ENCODE measurements at regions not wholly inside any gene's neighbourhood (a gene's known extent, or its start where the extent isn't known, plus 50 kb on each side); places are given as distances from the start of the nearest gene placed in this dataset.

GRCh38 chr4:110967936-110968335, 345.1 kb upstream of the PITX2 start:
- no peak for DNase-seq

- peak in 1 of 5 donors; percentile 1 for DNase-seq
These were observed 347.8 kb upstream of the PITX2 start for GRCh38 chr4:110970642-110971041.

GRCh38 chr4:110975338-110975737, 352.5 kb upstream of the PITX2 start:
- DNase-seq = no peak

GRCh38 chr4:110977554-110977953, 354.7 kb upstream of the PITX2 start:
- DNase-seq = no peak

DNA sequence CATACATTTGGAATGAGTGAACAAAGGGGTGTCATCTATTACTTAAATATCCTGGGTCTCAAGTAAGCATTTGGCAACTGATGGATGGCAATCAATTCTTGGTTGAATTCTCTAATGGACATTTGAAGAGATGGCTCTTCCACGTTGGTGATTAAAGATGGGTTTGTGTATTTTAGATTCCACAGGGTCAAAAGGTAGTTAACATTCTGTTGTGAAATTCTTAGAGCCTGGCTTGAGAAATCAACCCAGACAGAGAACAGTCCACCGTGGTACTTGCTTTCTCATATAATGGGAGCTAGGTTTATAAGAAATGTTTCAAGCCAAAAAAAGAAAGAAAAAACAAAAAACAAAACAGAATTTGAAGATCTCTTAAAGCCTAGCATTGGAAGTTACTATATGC, 355.9 kb upstream of the PITX2 start:
- DNase-seq = no peak

DNA sequence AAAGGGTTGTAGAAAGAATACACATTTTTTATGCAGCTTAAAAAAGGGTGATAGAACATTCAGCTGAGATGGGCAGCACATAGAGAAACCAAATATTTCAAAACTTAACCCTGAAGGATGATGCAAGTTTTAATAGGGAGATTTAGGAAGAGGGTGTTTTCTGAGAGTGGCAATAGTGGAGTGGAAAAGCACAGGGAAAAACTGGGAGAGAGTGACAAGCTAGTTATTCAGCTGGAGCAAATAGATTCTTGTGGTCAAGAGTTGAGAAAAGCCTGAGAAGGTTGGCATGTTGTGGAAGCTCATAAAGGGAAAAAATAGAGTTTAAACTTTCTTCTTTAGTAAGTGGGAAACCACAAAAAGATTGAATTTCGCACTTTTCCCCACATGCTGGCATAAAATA, 359.6 kb upstream of the PITX2 start:
- no peak for DNase-seq

- DNase-seq = no peak
These were observed 365.8 kb upstream of the PITX2 start for GRCh38 chr4:110988722-110989121.

DNA sequence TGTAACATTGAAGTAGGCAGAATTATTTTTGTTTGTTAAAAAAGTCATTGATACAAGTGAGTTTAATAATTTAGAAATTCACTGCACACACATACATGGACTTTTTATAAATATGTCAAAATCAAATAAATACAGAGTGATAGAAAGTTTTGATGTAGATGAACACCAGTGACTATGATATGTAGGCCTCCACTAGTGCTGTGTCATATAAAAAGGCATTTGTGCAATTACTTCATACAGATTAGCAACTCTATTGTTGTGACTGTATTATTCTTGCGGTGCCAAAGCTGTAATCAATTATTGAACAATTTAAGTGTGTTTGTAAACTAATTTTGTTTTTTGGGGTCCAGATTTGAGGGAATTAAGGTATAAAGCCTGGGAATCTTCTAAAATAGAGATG, 366.2 kb upstream of the PITX2 start:
- DNase-seq = no peak

- no peak for DNase-seq
These were observed 371.9 kb upstream of the PITX2 start for GRCh38 chr4:110994781-110995180.

- DNase-seq = no peak
These were observed 375.4 kb upstream of the PITX2 start for GRCh38 chr4:110998320-110998719.

GRCh38 chr4:111011458-111011857, 388.6 kb upstream of the PITX2 start:
- DNase-seq = no peak

DNA sequence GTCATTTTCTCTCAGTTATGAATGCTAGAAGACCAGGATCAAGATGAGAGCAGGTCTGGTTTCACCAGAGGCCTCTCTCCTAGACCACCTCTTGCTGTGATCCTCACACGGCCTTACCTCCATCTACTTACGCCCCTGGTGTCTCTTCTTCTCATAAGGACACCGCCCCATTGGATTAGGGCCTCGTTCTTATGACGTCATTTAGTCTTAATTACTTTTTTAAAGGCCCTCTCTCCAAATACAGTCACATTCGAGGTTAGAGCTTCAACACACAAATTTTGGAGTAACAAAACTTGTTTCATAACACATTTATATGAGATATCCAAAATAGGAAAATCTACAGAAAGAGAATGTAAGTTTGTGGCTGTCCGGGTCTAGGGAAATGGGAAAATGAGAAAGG, 391.0 kb upstream of the PITX2 start:
- no peak for DNase-seq

DNA sequence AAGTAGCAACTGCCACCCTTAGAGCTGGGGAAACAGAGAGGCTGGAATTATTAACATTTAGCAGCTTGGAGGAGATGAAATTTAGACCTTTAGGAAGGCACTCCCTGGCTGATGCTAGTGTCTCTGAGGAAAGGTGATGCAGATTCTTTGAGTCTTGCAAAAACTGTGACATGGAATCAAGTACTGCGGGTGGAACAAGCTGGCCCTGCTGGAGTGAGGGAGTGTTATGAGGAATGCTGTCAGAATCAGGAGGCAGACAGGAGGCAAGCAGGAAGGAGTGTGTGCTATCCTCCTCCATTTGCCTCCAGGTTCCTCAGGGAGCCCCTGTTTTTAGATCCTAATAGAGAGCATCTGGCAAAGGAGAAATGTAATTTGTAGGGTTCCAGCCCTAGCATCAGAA, 391.7 kb upstream of the PITX2 start:
- no peak for DNase-seq

- DNase-seq = no peak
These were observed 393.5 kb upstream of the PITX2 start for GRCh38 chr4:111016416-111016815.

GRCh38 chr4:111018216-111018615, 395.3 kb upstream of the PITX2 start:
- DNase-seq = no peak

GRCh38 chr4:111020476-111020875, 397.6 kb upstream of the PITX2 start:
- DNase-seq = no peak

DNA sequence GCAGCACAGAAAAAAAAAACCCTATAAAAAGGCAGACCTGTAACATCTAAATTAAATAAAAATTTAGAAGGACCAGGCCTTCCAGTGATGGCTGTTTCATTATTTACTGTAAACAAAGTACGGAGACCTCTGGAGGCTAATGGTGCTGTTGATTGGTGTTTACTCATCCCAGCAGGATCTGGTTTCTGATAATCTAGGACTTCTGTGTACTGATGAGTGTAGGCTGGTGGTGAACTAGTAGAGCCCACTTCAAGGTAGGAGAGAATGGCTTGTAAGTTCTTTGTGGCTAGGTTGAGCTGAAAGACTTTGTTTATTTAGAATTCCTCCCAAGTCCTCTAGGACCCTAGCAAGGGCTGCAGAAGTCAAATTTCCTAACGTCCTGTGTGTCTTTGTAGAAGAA, 398.1 kb upstream of the PITX2 start:
- no peak for DNase-seq

DNA sequence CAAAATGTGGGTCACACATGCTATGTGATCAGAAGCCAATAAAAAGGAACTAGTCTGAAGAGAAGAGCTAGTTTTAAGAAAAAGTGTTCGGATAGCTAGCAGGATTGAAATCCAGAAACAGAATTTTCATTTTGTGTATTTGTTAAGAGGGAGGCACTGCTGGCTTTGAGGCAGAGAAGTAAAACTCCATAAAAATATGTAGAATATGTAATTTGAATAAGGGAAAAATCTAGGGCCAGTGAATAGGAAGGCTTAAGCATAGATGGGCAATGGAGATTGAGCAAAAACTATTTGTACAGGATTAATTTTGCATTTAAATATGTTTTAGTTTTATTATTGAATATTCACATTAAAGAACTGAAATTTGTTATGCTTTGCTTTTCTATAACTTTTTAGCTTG, 399.9 kb upstream of the PITX2 start:
- DNase-seq = no peak

DNA sequence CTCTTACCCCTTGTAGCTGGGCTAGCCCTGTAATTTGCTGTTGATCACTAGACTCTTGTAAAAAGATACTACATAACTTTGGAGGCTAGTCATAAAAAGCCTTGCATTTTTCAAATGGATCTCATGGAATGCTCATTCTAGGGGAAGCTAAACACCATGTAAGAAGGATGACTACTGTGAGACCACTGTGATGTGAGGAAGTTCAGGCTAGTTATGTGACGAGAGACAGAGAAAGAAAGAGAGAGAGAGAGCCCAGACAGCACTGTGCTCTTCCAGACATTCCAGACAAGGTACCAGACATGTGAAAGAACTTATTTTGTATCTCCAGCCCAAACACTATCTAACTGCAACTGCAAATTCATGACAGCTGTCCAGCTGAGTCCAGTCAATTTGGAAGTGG, 404.6 kb upstream of the PITX2 start:
- no peak for DNase-seq

- no peak for DNase-seq
These were observed 405.9 kb upstream of the PITX2 start for GRCh38 chr4:111028795-111029194.

- no peak for DNase-seq
These were observed 408.2 kb upstream of the PITX2 start for GRCh38 chr4:111031001-111031579.

GRCh38 chr4:111031596-111031995, 408.7 kb upstream of the PITX2 start:
- DNase-seq = no peak

DNA sequence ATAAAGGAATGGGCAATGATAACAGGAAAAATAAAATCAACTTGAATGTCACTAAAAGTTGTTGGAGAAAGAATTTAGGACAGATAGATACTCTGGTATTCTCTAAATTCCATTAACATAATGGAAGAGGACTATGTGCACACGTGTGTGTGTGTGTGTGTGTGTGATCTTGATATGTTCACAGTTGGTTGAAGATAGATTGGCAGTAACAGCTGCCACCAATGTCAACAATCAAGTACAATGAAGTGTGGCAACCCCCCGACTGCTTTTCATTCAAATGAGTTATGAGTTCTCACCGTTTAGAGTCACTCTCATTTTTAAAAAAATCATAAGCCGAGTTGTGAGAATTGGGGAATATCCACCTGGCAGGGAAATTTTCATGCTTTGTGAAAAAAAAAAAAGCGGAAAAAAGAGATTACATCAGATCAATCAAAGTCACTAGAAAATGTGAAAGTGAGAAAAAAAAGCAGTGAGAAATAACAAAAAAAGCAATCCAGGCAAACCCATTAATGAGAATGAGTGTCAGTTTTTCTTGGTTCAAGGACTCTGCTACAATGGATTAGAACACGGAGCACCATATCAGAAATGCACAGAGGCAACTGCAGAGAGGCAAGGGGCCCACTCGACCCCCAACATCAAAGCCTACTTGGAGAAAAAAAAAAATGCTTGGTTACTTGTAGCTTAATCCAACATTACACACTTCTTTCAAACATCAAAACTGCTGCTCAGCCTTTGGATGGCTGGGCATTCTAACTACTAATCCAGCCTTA, 414.9 kb upstream of the PITX2 start:
- DNase-seq = no peak

GRCh38 chr4:111040904-111041303, 418.0 kb upstream of the PITX2 start:
- DNase-seq = no peak

- DNase-seq = no peak
These were observed 420.4 kb upstream of the PITX2 start for GRCh38 chr4:111043286-111043685.
